Peyer's patch (tissue), 4 donors: ENCODE measurements at regions not wholly inside any gene's neighbourhood (a gene's known extent, or its start where the extent isn't known, plus 50 kb on each side); places are given as distances from the start of the nearest gene placed in this dataset.

Experiments used
- DNase-seq, 3 donors: peaks; one replicate each; pipeline ENCODE4 v3.0.0-alpha.2; 2017 to 2019
- H3K27ac ChIP-seq, 4 donors: fragments of 200-600 bp; sonication (generic); one replicate each; pipeline ENCODE4 v1.5.1; 2016 to 2019
- H3K27me3 ChIP-seq, 2 donors: fragments of 200-600 bp; sonication (generic); one replicate each; pipeline ENCODE4 v1.5.1; 2019
- H3K36me3 ChIP-seq, 3 donors: fragments of 200-600 bp; sonication (generic); one replicate each; pipeline ENCODE4 v1.5.1; 2016 to 2019
- H3K4me1 ChIP-seq, 4 donors: fragments of 200-600 bp; sonication (generic); one replicate each; pipeline ENCODE4 v1.5.1; 2016 to 2019
- H3K4me3 ChIP-seq, 4 donors: fragments of 200-600 bp; sonication (generic); 1 replicate in 3 of 4; 2 replicates in 1 of 4; pipeline ENCODE4 v1.5.1; 2016 to 2019; ENCODE audit warnings: mild to moderate bottlenecking in 1 of 4
- H3K9me3 ChIP-seq, 4 donors: fragments of 200-600 bp; sonication (generic); one replicate each; pipeline ENCODE4 v1.5.1; 2016 to 2019; ENCODE audit warnings: mild to moderate bottlenecking in 1 of 4
- CTCF ChIP-seq, 6 experiments: fragments of 450-650 bp in 4 of 6; fragments of 200-600 bp in 2 of 6; sonication (generic) in 1 of 6; IDR thresholded peaks; one replicate each; pipeline ENCODE4 v1.5.1; 2017 to 2019; ENCODE audit warnings: antibody characterized with exemption in 6 of 6, mild to moderate bottlenecking in 3 of 6, moderate library complexity in 1 of 6
- POLR2A ChIP-seq, 2 donors: fragments of 450-650 bp; IDR thresholded peaks; one replicate each; pipeline ENCODE4 v1.5.1; 2017; ENCODE audit warnings: antibody characterized with exemption in 2 of 2, mild to moderate bottlenecking in 2 of 2, moderate library complexity in 2 of 2

GRCh38 chr14:27211741-27212140 is 613.9 kb upstream of the NOVA1 start:
- Histone ChIP-seq H3K36me3 (no peaks in the 10 kb centered on the region), H3K27ac (no peak overlapping the region), H3K4me3 (no peak overlapping the region), H3K4me1 (no peaks in the 10 kb centered on the region), H3K27me3 (no peaks in the 10 kb centered on the region), H3K9me3 (no peaks in the 10 kb centered on the region)
- DNase-seq: no peak
- TF ChIP-seq CTCF (IDR thresholded peaks at IDR 0.05) (no peak), POLR2A (IDR thresholded peaks at IDR 0.05) (no peak)

- H3K4me3 ChIP-seq: no peak overlapping the region
- no peak for DNase-seq
- H3K36me3 ChIP-seq: no peaks in the 10 kb centered on the region
- H3K27ac ChIP-seq: no peak overlapping the region
- H3K4me1 ChIP-seq: no peaks in the 10 kb centered on the region
- no peaks in the 10 kb centered on the region for H3K27me3 ChIP-seq
- no peak for TF ChIP-seq CTCF (IDR thresholded peaks at IDR 0.05)
- no peak for TF ChIP-seq POLR2A (IDR thresholded peaks at IDR 0.05)
- no peaks in the 10 kb centered on the region for H3K9me3 ChIP-seq
Observed at GRCh38 chr14:27222671-27223070, 624.8 kb upstream of the NOVA1 start.

GRCh38 chr14:27223906-27224305 is 626.1 kb upstream of the NOVA1 start:
- Histone ChIP-seq H3K9me3 (no peaks in the 10 kb centered on the region), H3K27me3 (no peaks in the 10 kb centered on the region), H3K36me3 (no peaks in the 10 kb centered on the region), H3K4me1 (no peaks in the 10 kb centered on the region), H3K27ac (no peak overlapping the region), H3K4me3 (no peak overlapping the region)
- TF ChIP-seq CTCF (IDR thresholded peaks at IDR 0.05) (no peak), POLR2A (IDR thresholded peaks at IDR 0.05) (no peak)
- DNase-seq: no peak

GRCh38 chr14:27228053-27228452 is 630.2 kb upstream of the NOVA1 start:
- TF ChIP-seq POLR2A (IDR thresholded peaks at IDR 0.05) (no peak), CTCF (IDR thresholded peaks at IDR 0.05) (no peak)
- Histone ChIP-seq H3K36me3 (no peaks in the 10 kb centered on the region), H3K27me3 (no peaks in the 10 kb centered on the region), H3K4me3 (no peak overlapping the region), H3K4me1 (no peaks in the 10 kb centered on the region), H3K27ac (no peak overlapping the region), H3K9me3 (no peaks in the 10 kb centered on the region)
- DNase-seq: no peak

- H3K36me3 ChIP-seq: no peaks in the 10 kb centered on the region
- no peak for TF ChIP-seq POLR2A (IDR thresholded peaks at IDR 0.05)
- TF ChIP-seq CTCF (IDR thresholded peaks at IDR 0.05): no peak
- no peaks in the 10 kb centered on the region for H3K27me3 ChIP-seq
- H3K4me1 ChIP-seq: no peaks in the 10 kb centered on the region
- H3K4me3 ChIP-seq: no peak overlapping the region
- H3K9me3 ChIP-seq: no peaks in the 10 kb centered on the region
- DNase-seq: no peak
- H3K27ac ChIP-seq: no peak overlapping the region
Observed at GRCh38 chr14:27234331-27234730, 636.5 kb upstream of the NOVA1 start.

- no peak overlapping the region for H3K4me3 ChIP-seq
- H3K36me3 ChIP-seq: no peaks in the 10 kb centered on the region
- no peak for DNase-seq
- H3K27ac ChIP-seq: no peak overlapping the region
- H3K27me3 ChIP-seq: no peaks in the 10 kb centered on the region
- H3K4me1 ChIP-seq: no peaks in the 10 kb centered on the region
- H3K9me3 ChIP-seq: no peaks in the 10 kb centered on the region
- no peak for TF ChIP-seq CTCF (IDR thresholded peaks at IDR 0.05)
- TF ChIP-seq POLR2A (IDR thresholded peaks at IDR 0.05): no peak
Observed at GRCh38 chr14:27236601-27237000, 638.8 kb upstream of the NOVA1 start.
